ENCODE measurements at regions not wholly inside any gene's neighbourhood (a gene's known extent, or its start where the extent isn't known, plus 50 kb on each side); places are given as distances from the start of the nearest gene placed in this dataset.

DNA sequence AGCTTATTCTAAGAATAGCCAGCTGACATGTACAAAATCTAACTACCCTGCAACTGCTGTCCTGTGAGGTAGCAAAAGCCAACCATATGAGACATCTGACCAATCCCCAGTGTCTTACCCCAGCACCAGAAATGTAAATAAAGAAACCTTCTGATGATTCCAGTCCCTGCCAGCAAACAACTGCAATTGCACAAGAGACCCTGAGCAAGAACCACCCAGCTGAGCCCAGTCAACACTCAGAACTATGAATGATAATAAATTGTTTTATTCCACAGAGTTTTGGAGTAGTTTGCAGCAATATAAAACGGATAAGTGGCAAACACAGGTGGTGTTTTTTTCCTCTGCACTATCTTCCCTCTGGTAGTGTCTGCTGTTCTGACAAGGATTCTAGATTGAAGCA lies 94.9 kb downstream of the ERCC5 start:
- Histone ChIP-seq H3K27me3 (no peaks in the 10 kb centered on the region), H3K27ac (no peak overlapping the region), H3K4me3 (no peak overlapping the region), H3K9me3 (peaks cover 0 to 16% (median 0%) of the 10 kb centered on the region in 4 donors), H3K4me1 (no peaks in the 10 kb centered on the region), H3K36me3 (no peaks in the 10 kb centered on the region)
- TF ChIP-seq POLR2A (IDR thresholded peaks at IDR 0.05), result no peak
- no peak for TF ChIP-seq EP300 (IDR thresholded peaks at IDR 0.05)
- TF ChIP-seq CTCF (IDR thresholded peaks at IDR 0.05), result no peak
- 85 to 86% methylated on average over 1 of the region's 1 CpG for WGBS, 2 donors
- DNase-seq (ENCODE audit: low spot score in 2 of 2), result no peak

GRCh38 chr13:102940143-102940542 lies 94.3 kb downstream of the ERCC5 start:
- no peak overlapping the region for H3K4me3 ChIP-seq
- no peak for DNase-seq (ENCODE audit: low spot score in 2 of 2)
- TF ChIP-seq CTCF (IDR thresholded peaks at IDR 0.05) (no peak), POLR2A (IDR thresholded peaks at IDR 0.05) (no peak), EP300 (IDR thresholded peaks at IDR 0.05) (no peak)

GRCh38 chr13:102935896-102936321 lies 90.1 kb downstream of the ERCC5 start:
- Histone ChIP-seq H3K36me3 (no peaks in the 10 kb centered on the region), H3K27ac (no peak overlapping the region), H3K27me3 (no peaks in the 10 kb centered on the region), H3K4me1 (no peaks in the 10 kb centered on the region), H3K9me3 (peaks cover 0 to 4% (median 0%) of the 10 kb centered on the region in 4 donors), H3K4me3 (no peak overlapping the region)
- TF ChIP-seq CTCF (IDR thresholded peaks at IDR 0.05) (no peak), EP300 (IDR thresholded peaks at IDR 0.05) (no peak), POLR2A (IDR thresholded peaks at IDR 0.05) (no peak)
- no peak for DNase-seq (ENCODE audit: low spot score in 2 of 2)
- 34 to 35% methylated on average over 2 of the region's 2 CpGs for WGBS, 2 donors

More at GRCh38 chr13:102940143-102940542, 94.3 kb downstream of the ERCC5 start:
- Histone ChIP-seq H3K9me3 (peaks cover 0 to 16% (median 0%) of the 10 kb centered on the region in 4 donors), H3K36me3 (no peaks in the 10 kb centered on the region), H3K27me3 (no peaks in the 10 kb centered on the region), H3K4me1 (no peaks in the 10 kb centered on the region), H3K27ac (no peak overlapping the region)
- WGBS, 2 donors, result 82 to 87% methylated on average over 5 of the region's 5 CpGs

GRCh38 chr13:102933523-102933922 lies 87.7 kb downstream of the ERCC5 start:
- 89 to 93% methylated on average over 3 of the region's 3 CpGs for WGBS, 2 donors
- no peak for DNase-seq (ENCODE audit: low spot score in 2 of 2)
- Histone ChIP-seq H3K36me3 (no peaks in the 10 kb centered on the region), H3K4me3 (no peak overlapping the region), H3K9me3 (no peaks in the 10 kb centered on the region), H3K4me1 (no peaks in the 10 kb centered on the region), H3K27me3 (no peaks in the 10 kb centered on the region), H3K27ac (no peak overlapping the region)
- TF ChIP-seq POLR2A (IDR thresholded peaks at IDR 0.05) (no peak), EP300 (IDR thresholded peaks at IDR 0.05) (no peak), CTCF (IDR thresholded peaks at IDR 0.05) (no peak)

DNA sequence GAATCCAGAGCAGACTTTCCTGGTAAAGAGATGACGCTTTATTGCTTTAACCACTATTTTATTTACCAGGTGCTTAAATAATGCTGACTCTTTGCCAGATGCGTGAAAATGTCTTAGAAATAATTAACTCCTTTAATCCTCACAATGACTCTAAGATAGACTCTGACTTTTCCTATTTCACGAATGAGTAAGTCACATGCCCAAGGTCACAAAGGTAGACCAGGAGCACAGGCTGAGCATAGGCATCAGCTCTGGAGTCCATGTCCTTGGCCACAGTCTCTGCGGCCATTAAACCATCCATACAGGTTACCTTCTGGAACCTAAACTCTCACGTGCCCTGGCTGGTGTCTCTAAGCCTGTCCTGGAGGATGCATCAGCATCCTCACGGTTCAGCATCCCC lies 87.3 kb downstream of the ERCC5 start:
- TF ChIP-seq POLR2A (IDR thresholded peaks at IDR 0.05) (no peak), EP300 (IDR thresholded peaks at IDR 0.05) (no peak), CTCF (IDR thresholded peaks at IDR 0.05) (no peak)
- Histone ChIP-seq H3K27me3 (no peaks in the 10 kb centered on the region), H3K36me3 (no peaks in the 10 kb centered on the region), H3K27ac (no peak overlapping the region), H3K4me1 (no peaks in the 10 kb centered on the region), H3K4me3 (no peak overlapping the region), H3K9me3 (no peaks in the 10 kb centered on the region)
- WGBS, 2 donors, result 94 to 96% methylated on average over 6 of the region's 6 CpGs
- DNase-seq (ENCODE audit: low spot score in 2 of 2), result no peak
